DND-41 (cell line): ENCODE measurements at regions not wholly inside any gene's neighbourhood (a gene's known extent, or its start where the extent isn't known, plus 50 kb on each side); places are given as distances from the start of the nearest gene placed in this dataset.

Source experiments
- ATAC-seq: fragments of 200-7000 bp; cut with Tn5 transposase; 3 replicates; pipeline ENCODE4 v1.9.1; 2021; ENCODE audit warnings: low read depth; ENCODE audit not compliant: insufficient read depth
- DNase-seq: peaks from one replicate; pipeline ENCODE4 v3.0.0-alpha.2; 2020
- H2AFZ ChIP-seq: 2 replicates; pipeline ENCODE4 v1.6.0; 2012; ENCODE audit warnings: low read depth, low read length
- H3K27ac ChIP-seq: 2 replicates; pipeline ENCODE4 v1.5.1; 2012; ENCODE audit warnings: low read length, inconsistent platforms
- H3K27me3 ChIP-seq: fragments of 200-600 bp; sonication (generic); 2 replicates; pipeline ENCODE4 v1.6.0; 2012; ENCODE audit warnings: low read length, mild to moderate bottlenecking, inconsistent platforms; ENCODE audit not compliant: insufficient read depth, poor library complexity
- H3K36me3 ChIP-seq: 2 replicates; pipeline ENCODE4 v1.5.1; 2012; ENCODE audit warnings: low read length, inconsistent platforms; ENCODE audit not compliant: insufficient read depth
- H3K4me1 ChIP-seq: 2 replicates; pipeline ENCODE4 v1.5.1; 2012; ENCODE audit warnings: mild to moderate bottlenecking, low read length; ENCODE audit not compliant: insufficient read depth
- H3K4me2 ChIP-seq: 2 replicates; pipeline ENCODE4 v1.6.0; 2012; ENCODE audit warnings: mild to moderate bottlenecking, moderate library complexity, low read length, inconsistent platforms; ENCODE audit not compliant: insufficient read depth
- H3K4me3 ChIP-seq, 2 experiments: fragments of 200-600 bp in 1 of 2; shearing (Covaris generic) in 1 of 2; 2 replicates each; pipeline ENCODE4 v1.5.1; 2012 to 2016; ENCODE audit warnings: inconsistent platforms in 2 of 2, low read length in 2 of 2, mild to moderate bottlenecking in 2 of 2, low read depth in 1 of 2, moderate library complexity in 1 of 2
- H3K79me2 ChIP-seq: 2 replicates; pipeline ENCODE4 v1.6.0; 2012; ENCODE audit warnings: low read length, inconsistent platforms; ENCODE audit not compliant: insufficient read depth
- H3K9ac ChIP-seq: 2 replicates; pipeline ENCODE4 v1.6.0; 2012; ENCODE audit warnings: low read depth, mild to moderate bottlenecking, inconsistent platforms, low read length, moderate library complexity
- H3K9me3 ChIP-seq: 2 replicates; pipeline ENCODE4 v1.5.1; 2012; ENCODE audit warnings: low read length, moderate library complexity, mild to moderate bottlenecking, inconsistent platforms; ENCODE audit not compliant: insufficient read depth, severe bottlenecking
- H4K20me1 ChIP-seq: 2 replicates; pipeline ENCODE4 v1.6.0; 2012; ENCODE audit warnings: low read length; ENCODE audit not compliant: insufficient read depth
- EZH2 ChIP-seq: IDR thresholded peaks from 3 replicates; pipeline ENCODE4 v1.6.1; 2012; ENCODE audit warnings: borderline replicate concordance, low read depth, mild to moderate bottlenecking, moderate library complexity, low read length, inconsistent platforms; ENCODE audit not compliant: severe bottlenecking
- TF ChIP-seq, protein P1 (sequence below): IDR thresholded peaks from 2 replicates; pipeline ENCODE4 v1.5.1; 2012; ENCODE audit warnings: borderline replicate concordance, low read length, moderate library complexity, mild to moderate bottlenecking; ENCODE audit not compliant: poor library complexity, severe bottlenecking; ENCODE audit errors: extremely low read depth

DNA sequence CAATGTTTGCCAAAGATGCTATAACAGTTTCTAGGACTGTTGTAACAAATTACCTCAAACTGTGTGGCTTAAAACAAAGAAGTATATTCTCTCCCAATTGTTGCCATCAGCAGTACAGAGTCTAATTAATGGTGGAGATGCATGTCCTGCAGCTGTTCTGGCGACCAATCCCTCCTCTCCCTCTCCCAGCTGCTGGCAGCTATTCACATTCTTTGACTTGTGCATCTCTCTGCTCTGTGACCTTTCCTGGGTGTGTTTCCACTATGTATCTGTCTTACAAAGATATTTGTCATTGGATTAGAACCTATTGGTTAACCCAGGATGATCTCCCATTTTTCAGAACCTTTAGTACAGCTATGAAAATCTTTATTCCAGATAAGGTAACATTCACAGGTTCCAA, 561.7 kb upstream of the POM121L12 start:
- TF ChIP-seq EZH2 = no peak
- TF ChIP-seq, protein P1, sequence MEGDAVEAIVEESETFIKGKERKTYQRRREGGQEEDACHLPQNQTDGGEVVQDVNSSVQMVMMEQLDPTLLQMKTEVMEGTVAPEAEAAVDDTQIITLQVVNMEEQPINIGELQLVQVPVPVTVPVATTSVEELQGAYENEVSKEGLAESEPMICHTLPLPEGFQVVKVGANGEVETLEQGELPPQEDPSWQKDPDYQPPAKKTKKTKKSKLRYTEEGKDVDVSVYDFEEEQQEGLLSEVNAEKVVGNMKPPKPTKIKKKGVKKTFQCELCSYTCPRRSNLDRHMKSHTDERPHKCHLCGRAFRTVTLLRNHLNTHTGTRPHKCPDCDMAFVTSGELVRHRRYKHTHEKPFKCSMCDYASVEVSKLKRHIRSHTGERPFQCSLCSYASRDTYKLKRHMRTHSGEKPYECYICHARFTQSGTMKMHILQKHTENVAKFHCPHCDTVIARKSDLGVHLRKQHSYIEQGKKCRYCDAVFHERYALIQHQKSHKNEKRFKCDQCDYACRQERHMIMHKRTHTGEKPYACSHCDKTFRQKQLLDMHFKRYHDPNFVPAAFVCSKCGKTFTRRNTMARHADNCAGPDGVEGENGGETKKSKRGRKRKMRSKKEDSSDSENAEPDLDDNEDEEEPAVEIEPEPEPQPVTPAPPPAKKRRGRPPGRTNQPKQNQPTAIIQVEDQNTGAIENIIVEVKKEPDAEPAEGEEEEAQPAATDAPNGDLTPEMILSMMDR = no peak
- H3K79me2 ChIP-seq = no peaks in the 10 kb centered on the region
- no peaks in the 10 kb centered on the region for H3K36me3 ChIP-seq
- H3K27ac ChIP-seq = no peak overlapping the region
- DNase-seq (no peak), ATAC-seq (no peak)
- no peak overlapping the region for H2AFZ ChIP-seq
- no peak overlapping the region for H3K9ac ChIP-seq
- no peak overlapping the region for H3K4me2 ChIP-seq
- H3K9me3 ChIP-seq = no peaks in the 10 kb centered on the region
- no peak overlapping the region for H3K4me3 ChIP-seq
- no peaks in the 10 kb centered on the region for H3K4me1 ChIP-seq
- no peaks in the 10 kb centered on the region for H4K20me1 ChIP-seq
- H3K27me3 ChIP-seq = no peaks in the 10 kb centered on the region

DNA sequence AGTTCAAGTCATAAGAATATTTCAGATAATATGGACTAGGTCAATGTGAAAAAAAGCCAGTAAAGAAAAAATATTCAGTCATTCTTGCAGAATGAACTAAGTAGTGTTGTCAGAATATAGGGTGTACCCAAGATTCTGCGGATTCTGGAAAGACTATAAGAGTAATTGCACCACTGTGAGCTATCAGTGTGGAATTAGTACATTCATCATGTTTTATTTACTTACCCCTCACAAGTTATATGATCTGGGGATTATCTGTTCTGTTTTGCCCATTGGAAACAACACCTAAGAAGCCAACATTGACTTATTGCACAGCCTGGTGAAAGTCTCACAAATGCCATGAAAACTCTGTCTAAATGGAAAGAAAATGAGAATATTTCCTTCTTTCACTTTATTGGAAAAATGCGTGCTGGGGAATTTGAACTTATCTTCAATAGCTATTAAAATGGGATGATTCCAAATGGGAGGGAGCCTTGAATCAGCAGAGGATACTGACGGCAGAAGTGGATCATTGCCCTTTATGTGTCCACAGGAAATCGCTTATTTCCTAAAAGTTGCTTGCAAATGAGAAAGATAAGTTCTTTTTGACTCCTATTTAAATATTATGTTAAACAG, 563.3 kb upstream of the POM121L12 start:
- no peak overlapping the region for H3K4me3 ChIP-seq
- no peaks in the 10 kb centered on the region for H3K79me2 ChIP-seq
- no peaks in the 10 kb centered on the region for H3K27me3 ChIP-seq
- H3K4me1 ChIP-seq = no peaks in the 10 kb centered on the region
- no peak for TF ChIP-seq EZH2
- TF ChIP-seq, protein P1 = no peak
- no peak overlapping the region for H3K4me2 ChIP-seq
- no peak for ATAC-seq
- H3K27ac ChIP-seq = no peak overlapping the region
- H3K9ac ChIP-seq = no peak overlapping the region
- H3K9me3 ChIP-seq = peaks cover 3% of the 10 kb centered on the region
- no peak overlapping the region for H2AFZ ChIP-seq
- no peaks in the 10 kb centered on the region for H3K36me3 ChIP-seq
- DNase-seq = no peak
- no peaks in the 10 kb centered on the region for H4K20me1 ChIP-seq

DNA sequence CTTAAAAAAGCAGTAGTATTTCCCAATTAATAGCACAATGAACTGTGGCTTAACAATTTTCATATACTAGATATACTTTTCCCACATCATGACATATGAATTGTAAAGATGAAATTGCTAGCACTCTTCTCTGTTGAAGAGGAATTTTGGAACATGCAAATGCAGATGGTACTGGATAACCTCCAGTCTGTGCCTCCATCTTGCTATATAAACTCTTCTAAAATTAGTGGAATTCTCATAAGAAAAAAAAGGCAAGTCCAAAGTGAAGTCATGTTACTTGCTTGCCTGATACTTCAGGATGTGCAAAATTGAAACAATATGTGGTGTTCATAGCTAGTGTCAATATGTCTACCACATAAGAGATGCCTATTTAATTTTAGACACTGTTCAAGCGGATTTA, 570.2 kb upstream of the POM121L12 start:
- no peak for ATAC-seq
- TF ChIP-seq, protein P1 = no peak
- Histone ChIP-seq H2AFZ (no peak overlapping the region), H4K20me1 (no peaks in the 10 kb centered on the region), H3K27me3 (no peaks in the 10 kb centered on the region), H3K79me2 (no peaks in the 10 kb centered on the region), H3K36me3 (no peaks in the 10 kb centered on the region), H3K4me3 (no peak overlapping the region), H3K9me3 (peaks cover 3% of the 10 kb centered on the region), H3K4me2 (no peak overlapping the region), H3K4me1 (no peaks in the 10 kb centered on the region), H3K9ac (no peak overlapping the region), H3K27ac (no peak overlapping the region)
- DNase-seq = no peak

DNA sequence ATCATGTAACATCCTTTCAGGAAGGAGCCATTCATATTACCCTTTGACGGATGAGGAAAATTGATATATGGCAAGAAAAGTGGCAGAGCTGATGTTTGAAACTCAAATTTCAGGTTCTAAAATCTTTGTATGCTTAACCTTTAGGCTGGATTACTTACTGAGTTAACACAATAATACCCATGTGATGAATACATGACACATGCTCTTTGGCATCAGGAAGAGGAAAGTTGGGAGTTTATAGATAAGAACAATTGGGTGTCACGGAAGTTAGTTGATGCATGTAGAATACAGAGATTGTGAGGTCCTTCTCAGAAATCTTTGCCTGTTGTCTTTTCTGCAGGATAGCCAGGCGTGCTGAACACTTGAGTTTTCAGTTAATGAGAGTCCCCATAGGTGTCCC, 572.1 kb upstream of the POM121L12 start:
- no peak overlapping the region for H2AFZ ChIP-seq
- H3K4me3 ChIP-seq = no peak overlapping the region
- no peaks in the 10 kb centered on the region for H3K9me3 ChIP-seq
- H4K20me1 ChIP-seq = no peaks in the 10 kb centered on the region
- no peaks in the 10 kb centered on the region for H3K36me3 ChIP-seq
- H3K4me2 ChIP-seq = no peak overlapping the region
- H3K27me3 ChIP-seq = no peaks in the 10 kb centered on the region
- no peaks in the 10 kb centered on the region for H3K4me1 ChIP-seq
- ATAC-seq (no peak), DNase-seq (no peak)
- no peak for TF ChIP-seq EZH2
- TF ChIP-seq, protein P1 = no peak
- H3K9ac ChIP-seq = no peak overlapping the region
- no peak overlapping the region for H3K27ac ChIP-seq
- H3K79me2 ChIP-seq = no peaks in the 10 kb centered on the region
